ENCODE measurements at regions not wholly inside any gene's neighbourhood (a gene's known extent, or its start where the extent isn't known, plus 50 kb on each side); places are given as distances from the start of the nearest gene placed in this dataset.

GRCh38 chr22:47929646-47930185 lies 1167.3 kb downstream of the TBC1D22A start:
- Histone ChIP-seq H3K27me3 (ENCODE audit: insufficient read depth, low read length, poor library complexity, severe bottlenecking) (no peaks in the 10 kb centered on the region), H3K9me2 (replicated peaks; ENCODE audit: low read depth, low read length) (no peaks in the 10 kb centered on the region), H2AFZ (ENCODE audit: low read length) (no peak overlapping the region), H3F3A (ENCODE audit: low read depth) (no peaks in the 10 kb centered on the region), H3K4me1 (ENCODE audit: insufficient read depth, low read length, poor library complexity, severe bottlenecking) (no peaks in the 10 kb centered on the region), H3K36me3 (ENCODE audit: insufficient read depth, low read length) (no peaks in the 10 kb centered on the region), H3K4me2 (ENCODE audit: low read depth, low read length, poor library complexity, severe bottlenecking) (no peak overlapping the region), H4K20me1 (ENCODE audit: insufficient read depth, low read length, poor library complexity, severe bottlenecking) (no peaks in the 10 kb centered on the region), H3K4me3 (ENCODE audit: low read length, poor library complexity, severe bottlenecking) (no peak overlapping the region), H3K9me3 (ENCODE audit: insufficient read depth, low read depth, low read length) (peaks cover 18% of the 10 kb centered on the region; the same call in 1 of the 2 replicates), H3K79me2 (ENCODE audit: insufficient read depth, low read length) (no peaks in the 10 kb centered on the region), H3K9ac (ENCODE audit: low read depth, low read length, poor library complexity, severe bottlenecking) (no peak overlapping the region)
- TF ChIP-seq CTCF (conservative IDR thresholded peaks at IDR 0.05; ENCODE audit: low read length) (no peak), EZH2phosphoT487 (IDR thresholded peaks at IDR 0.05; ENCODE audit: borderline replicate concordance) (no peak)

- Histone ChIP-seq H3K4me2 (ENCODE audit: low read depth, low read length, poor library complexity, severe bottlenecking) (no peak overlapping the region), H3K9me3 (ENCODE audit: insufficient read depth, low read depth, low read length) (peaks cover 18% of the 10 kb centered on the region; the same call in 1 of the 2 replicates)
- TF ChIP-seq EZH2phosphoT487 (IDR thresholded peaks at IDR 0.05; ENCODE audit: borderline replicate concordance) (no peak), CTCF (conservative IDR thresholded peaks at IDR 0.05; ENCODE audit: low read length) (no peak)
Observed at GRCh38 chr22:47929073-47929472, 1166.6 kb downstream of the TBC1D22A start.

GRCh38 chr22:47928631-47929030 lies 1166.2 kb downstream of the TBC1D22A start:
- Histone ChIP-seq H2AFZ (ENCODE audit: low read length) (no peak overlapping the region), H3K36me3 (ENCODE audit: insufficient read depth, low read length) (no peaks in the 10 kb centered on the region), H3K79me2 (ENCODE audit: insufficient read depth, low read length) (no peaks in the 10 kb centered on the region), H3K4me3 (ENCODE audit: low read length, poor library complexity, severe bottlenecking) (no peak overlapping the region), H3K9ac (ENCODE audit: low read depth, low read length, poor library complexity, severe bottlenecking) (no peak overlapping the region), H3K27me3 (ENCODE audit: insufficient read depth, low read length, poor library complexity, severe bottlenecking) (no peaks in the 10 kb centered on the region), H3K9me2 (replicated peaks; ENCODE audit: low read depth, low read length) (no peaks in the 10 kb centered on the region), H3K4me1 (ENCODE audit: insufficient read depth, low read length, poor library complexity, severe bottlenecking) (no peaks in the 10 kb centered on the region), H3K9me3 (ENCODE audit: insufficient read depth, low read depth, low read length) (peaks cover 18% of the 10 kb centered on the region; the same call in 1 of the 2 replicates), H4K20me1 (ENCODE audit: insufficient read depth, low read length, poor library complexity, severe bottlenecking) (no peaks in the 10 kb centered on the region), H3K4me2 (ENCODE audit: low read depth, low read length, poor library complexity, severe bottlenecking) (no peak overlapping the region), H3F3A (ENCODE audit: low read depth) (no peaks in the 10 kb centered on the region)
- TF ChIP-seq EZH2phosphoT487 (IDR thresholded peaks at IDR 0.05; ENCODE audit: borderline replicate concordance) = no peak
- no peak for TF ChIP-seq CTCF (conservative IDR thresholded peaks at IDR 0.05; ENCODE audit: low read length)

More at GRCh38 chr22:47929073-47929472, 1166.6 kb downstream of the TBC1D22A start:
- Histone ChIP-seq H3K36me3 (ENCODE audit: insufficient read depth, low read length) (no peaks in the 10 kb centered on the region), H3F3A (ENCODE audit: low read depth) (no peaks in the 10 kb centered on the region), H3K9ac (ENCODE audit: low read depth, low read length, poor library complexity, severe bottlenecking) (no peak overlapping the region), H3K27me3 (ENCODE audit: insufficient read depth, low read length, poor library complexity, severe bottlenecking) (no peaks in the 10 kb centered on the region), H3K9me2 (replicated peaks; ENCODE audit: low read depth, low read length) (no peaks in the 10 kb centered on the region), H3K4me3 (ENCODE audit: low read length, poor library complexity, severe bottlenecking) (no peak overlapping the region), H2AFZ (ENCODE audit: low read length) (no peak overlapping the region), H3K79me2 (ENCODE audit: insufficient read depth, low read length) (no peaks in the 10 kb centered on the region), H3K4me1 (ENCODE audit: insufficient read depth, low read length, poor library complexity, severe bottlenecking) (no peaks in the 10 kb centered on the region), H4K20me1 (ENCODE audit: insufficient read depth, low read length, poor library complexity, severe bottlenecking) (no peaks in the 10 kb centered on the region)
